ENCODE measurements at regions not wholly inside any gene's neighbourhood (a gene's known extent, or its start where the extent isn't known, plus 50 kb on each side); places are given as distances from the start of the nearest gene placed in this dataset.

- DNase-seq (ENCODE audit: insufficient read length, low spot score) (no peak), FAIRE-seq (no peak)
These were observed 158.1 kb upstream of the IER5L start for GRCh38 chr9:129336130-129336528.

- no peak for FAIRE-seq
- no peak for DNase-seq (ENCODE audit: insufficient read length, low spot score)
These were observed 157.5 kb upstream of the IER5L start for GRCh38 chr9:129335464-129336129.

GRCh38 chr9:129334105-129334935 lies 156.3 kb upstream of the IER5L start:
- DNase-seq (ENCODE audit: insufficient read length, low spot score), result no peak
- peak; percentile 8 for FAIRE-seq

GRCh38 chr9:129333617-129334104 lies 155.6 kb upstream of the IER5L start:
- DNase-seq (ENCODE audit: insufficient read length, low spot score) (no peak), FAIRE-seq (no peak)

- no peak for DNase-seq (ENCODE audit: insufficient read length, low spot score)
- no peak for FAIRE-seq
These were observed 154.5 kb upstream of the IER5L start for GRCh38 chr9:129332581-129332980.

- no peak for DNase-seq (ENCODE audit: insufficient read length, low spot score)
- no peak for FAIRE-seq
These were observed 153.9 kb upstream of the IER5L start for GRCh38 chr9:129331772-129332500.

GRCh38 chr9:129331493-129331765 lies 153.4 kb upstream of the IER5L start:
- DNase-seq (ENCODE audit: insufficient read length, low spot score) (no peak), FAIRE-seq (no peak)

GRCh38 chr9:129330711-129331492 lies 152.8 kb upstream of the IER5L start:
- FAIRE-seq, result no peak
- no peak for DNase-seq (ENCODE audit: insufficient read length, low spot score)

- DNase-seq (ENCODE audit: insufficient read length, low spot score) (no peak), FAIRE-seq (no peak)
These were observed 150.4 kb upstream of the IER5L start for GRCh38 chr9:129328355-129329042.

- FAIRE-seq, result no peak
- DNase-seq (ENCODE audit: insufficient read length, low spot score), result no peak
These were observed 149.7 kb upstream of the IER5L start for GRCh38 chr9:129327552-129328328.

- DNase-seq (ENCODE audit: insufficient read length, low spot score), result no peak
- FAIRE-seq, result no peak
These were observed 148.3 kb upstream of the IER5L start for GRCh38 chr9:129326061-129327005.

GRCh38 chr9:129324808-129325502 lies 146.9 kb upstream of the IER5L start:
- FAIRE-seq, result no peak
- DNase-seq (ENCODE audit: insufficient read length, low spot score), result no peak

GRCh38 chr9:129323999-129324553 lies 146.0 kb upstream of the IER5L start:
- DNase-seq (ENCODE audit: insufficient read length, low spot score) (no peak), FAIRE-seq (no peak)

GRCh38 chr9:129323376-129323998 lies 145.4 kb upstream of the IER5L start:
- FAIRE-seq (no peak), DNase-seq (ENCODE audit: insufficient read length, low spot score) (no peak)

GRCh38 chr9:129322641-129323375 lies 144.7 kb upstream of the IER5L start:
- FAIRE-seq (no peak), DNase-seq (ENCODE audit: insufficient read length, low spot score) (no peak)

GRCh38 chr9:129322022-129322621 lies 144.1 kb upstream of the IER5L start:
- FAIRE-seq, result no peak

More at GRCh38 chr9:129322022-129322621, 144.1 kb upstream of the IER5L start:
- DNase-seq (ENCODE audit: insufficient read length, low spot score), result no peak
